ENCODE measurements at regions not wholly inside any gene's neighbourhood (a gene's known extent, or its start where the extent isn't known, plus 50 kb on each side); places are given as distances from the start of the nearest gene placed in this dataset.

DNA sequence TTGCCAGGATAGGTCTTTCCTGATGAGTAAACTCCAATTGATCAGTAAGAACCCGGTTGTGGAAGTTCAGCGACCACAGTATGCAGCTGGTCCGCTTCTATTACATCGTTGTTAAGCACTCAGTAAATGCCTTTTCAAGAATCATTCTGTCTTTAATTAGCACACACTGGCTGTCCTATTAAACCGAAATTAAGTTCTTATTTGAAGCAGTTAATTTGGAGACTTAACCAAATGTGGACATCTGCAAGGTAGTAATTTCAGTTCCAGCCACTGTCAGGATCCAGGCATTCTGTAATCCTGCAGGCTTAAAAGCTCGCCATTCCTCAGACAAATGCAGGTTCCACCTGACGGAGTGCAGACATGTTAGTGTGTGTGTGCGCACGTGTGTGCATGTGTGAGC, 254.6 kb downstream of the IRX2 start:
- DNase-seq (ENCODE audit: low read depth in 1 of 2, low spot score in 1 of 2), result no peak

DNA sequence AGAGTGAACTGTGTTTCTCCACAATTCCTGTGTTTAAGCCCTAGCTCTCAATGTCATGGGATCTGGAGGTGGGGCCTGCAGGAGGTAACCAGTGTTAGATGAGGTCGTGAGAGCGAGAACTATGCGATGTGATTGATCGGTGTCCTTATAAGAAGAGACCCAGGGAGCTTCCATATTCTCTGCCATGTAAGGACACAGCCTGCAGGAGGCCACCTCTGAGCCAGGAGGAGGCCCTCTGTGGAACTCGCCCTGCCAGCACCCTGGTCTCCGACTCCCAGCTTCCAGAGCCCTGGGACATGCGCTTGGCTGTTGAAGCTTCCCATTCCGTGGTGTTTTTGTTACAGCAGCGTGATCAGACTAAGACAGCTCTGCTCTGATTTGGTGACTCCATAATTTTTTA, 255.4 kb downstream of the IRX2 start:
- DNase-seq (ENCODE audit: low read depth in 1 of 2, low spot score in 1 of 2), result no peak

DNA sequence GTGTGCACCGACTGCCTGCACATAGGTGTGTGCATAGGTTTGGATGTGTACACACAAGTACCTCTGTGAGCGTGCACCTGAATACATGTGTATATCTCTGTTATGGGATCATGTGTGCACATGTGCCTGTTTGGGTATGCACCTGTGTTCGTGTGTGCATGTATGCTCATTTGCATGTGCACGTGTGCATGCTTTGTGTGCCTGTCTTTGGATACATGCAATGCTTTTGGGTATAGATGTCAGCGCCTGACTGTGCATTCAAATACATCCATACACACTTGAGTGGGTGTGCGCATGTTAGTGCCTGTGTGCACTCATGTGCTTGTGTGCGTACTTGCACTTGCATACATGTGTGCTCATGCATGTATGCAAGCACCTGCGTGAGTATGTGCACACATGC, 258.1 kb downstream of the IRX2 start:
- DNase-seq (ENCODE audit: low read depth in 1 of 2, low spot score in 1 of 2), result no peak

DNA sequence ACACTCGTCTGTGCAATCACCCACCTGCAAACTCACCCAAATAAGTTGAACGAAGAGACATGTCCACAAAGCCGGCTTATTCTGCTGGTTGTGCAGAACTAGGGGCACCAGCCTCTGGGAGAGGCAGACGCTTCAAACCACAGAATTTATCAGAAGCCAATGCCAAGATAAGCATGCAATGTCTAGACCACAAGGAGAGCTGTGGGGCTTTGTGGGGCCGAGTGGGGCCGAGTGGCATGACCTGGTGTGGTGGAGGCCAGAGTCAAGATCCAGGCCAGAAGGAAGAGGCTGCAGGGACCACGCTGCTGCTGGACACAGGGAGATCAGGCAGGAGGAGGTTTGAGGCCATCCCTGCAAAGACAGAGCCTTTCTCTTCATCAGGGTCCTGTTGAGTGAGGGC, 259.0 kb downstream of the IRX2 start:
- DNase-seq (ENCODE audit: low read depth in 1 of 2, low spot score in 1 of 2), result no peak

DNA sequence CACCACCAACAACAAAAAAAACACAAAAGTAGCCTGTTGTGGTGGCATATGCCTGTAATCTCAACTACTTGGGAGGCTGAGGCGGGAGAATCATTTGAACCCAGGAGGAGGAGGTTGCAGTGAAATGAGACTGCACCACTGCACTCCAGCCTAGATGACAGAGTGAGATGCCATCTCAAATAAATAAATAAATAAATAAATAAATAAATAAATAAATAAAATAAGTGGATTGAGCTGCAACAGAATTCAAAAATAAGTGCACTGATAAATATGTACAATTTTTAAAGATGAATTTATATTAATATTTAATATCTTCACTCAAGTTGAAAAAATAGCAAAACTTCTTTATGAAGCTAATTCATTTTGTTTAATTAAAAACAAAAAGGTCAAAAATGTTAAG, 259.6 kb downstream of the IRX2 start:
- no peak for DNase-seq (ENCODE audit: low read depth in 1 of 2, low spot score in 1 of 2)

DNA sequence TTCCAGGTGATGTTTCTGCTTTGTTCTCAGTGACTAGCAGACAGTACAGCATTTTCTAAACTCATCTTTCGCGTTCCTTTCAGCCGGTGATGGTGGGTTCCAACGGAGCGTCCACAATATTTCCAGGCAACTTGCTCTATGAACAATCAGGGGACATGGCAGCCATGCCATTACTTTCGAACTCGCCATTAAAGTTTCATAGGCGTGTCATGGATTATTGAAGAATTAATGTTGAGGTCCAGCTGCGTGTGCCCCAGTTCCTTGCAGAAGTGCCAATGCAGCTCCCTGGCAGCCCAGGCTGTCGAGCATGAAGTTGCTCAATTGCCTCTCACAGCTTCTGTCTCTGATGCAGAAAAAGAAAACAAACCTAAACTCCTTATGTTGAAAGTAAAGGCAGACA, 262.2 kb downstream of the IRX2 start:
- DNase-seq (ENCODE audit: low read depth in 1 of 2, low spot score in 1 of 2), result no peak

DNA sequence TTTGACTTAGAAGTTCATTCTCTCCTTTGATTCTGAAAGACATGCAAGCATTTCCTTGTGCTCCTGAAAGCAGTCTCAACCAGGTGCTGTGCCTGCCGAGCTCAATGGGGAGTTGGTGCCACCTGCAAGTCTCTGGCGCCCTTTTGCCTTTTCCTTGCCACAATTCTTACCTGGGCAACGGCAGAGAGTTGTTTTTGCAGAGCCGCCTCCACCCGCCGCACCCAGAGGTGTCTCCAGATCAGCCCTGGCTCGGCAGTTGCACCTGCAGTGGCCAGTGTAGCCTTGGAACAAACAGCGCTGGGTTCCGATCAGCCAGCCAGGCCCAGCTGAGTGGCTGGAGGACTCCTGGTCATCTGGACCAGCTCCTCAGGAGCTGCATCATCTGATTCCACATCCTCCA, 262.9 kb downstream of the IRX2 start:
- no peak for DNase-seq (ENCODE audit: low read depth in 1 of 2, low spot score in 1 of 2)

DNA sequence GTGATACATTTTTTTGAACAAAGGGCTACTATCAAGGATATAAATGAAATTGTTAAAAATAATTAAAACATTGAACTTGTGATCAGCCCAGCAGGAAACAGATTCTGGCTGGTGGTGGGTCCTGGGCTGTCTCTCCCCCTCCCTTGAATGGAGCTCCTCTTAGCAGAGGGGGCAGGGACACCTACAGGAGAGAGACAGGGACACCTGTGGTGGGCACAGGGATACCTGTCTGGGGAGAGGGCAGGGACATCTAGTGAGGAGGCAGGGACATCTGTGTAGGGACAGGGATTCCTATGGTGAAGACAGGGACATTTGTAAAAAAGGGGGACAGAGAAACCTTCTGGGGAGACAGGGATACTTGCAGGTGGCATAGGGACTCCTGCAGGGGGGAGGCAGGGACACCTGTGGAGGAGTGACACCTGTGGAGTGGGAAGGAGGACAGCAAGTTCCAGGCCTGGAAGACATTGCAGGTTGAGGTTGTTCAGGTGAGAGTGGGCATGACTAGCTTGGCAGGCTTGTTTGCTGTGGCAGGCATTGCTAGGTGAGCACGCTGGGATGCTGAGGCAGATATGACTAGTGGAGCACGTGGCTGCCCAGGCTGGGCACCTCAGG, 264.2 kb downstream of the IRX2 start:
- no peak for DNase-seq (ENCODE audit: low read depth in 1 of 2, low spot score in 1 of 2)

DNA sequence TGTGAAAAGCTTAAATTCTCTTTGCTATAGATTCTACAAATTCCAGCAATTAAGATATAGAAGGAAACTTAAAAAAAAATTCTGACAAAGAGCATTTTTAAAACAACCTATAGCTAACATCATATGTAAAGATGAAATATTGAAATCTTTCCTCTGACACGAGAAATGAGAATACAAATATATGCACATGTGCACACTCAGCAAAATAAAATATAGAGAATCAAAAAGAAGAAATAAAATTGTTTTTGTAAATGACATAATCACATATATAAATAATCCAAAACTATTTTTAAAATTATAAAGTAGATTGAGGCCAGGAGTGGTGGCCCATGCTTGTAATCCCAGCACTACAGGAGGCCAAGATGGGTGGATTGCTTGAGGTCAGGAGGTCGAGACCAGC, 265.1 kb downstream of the IRX2 start:
- DNase-seq (ENCODE audit: low read depth in 1 of 2, low spot score in 1 of 2), result no peak

DNA sequence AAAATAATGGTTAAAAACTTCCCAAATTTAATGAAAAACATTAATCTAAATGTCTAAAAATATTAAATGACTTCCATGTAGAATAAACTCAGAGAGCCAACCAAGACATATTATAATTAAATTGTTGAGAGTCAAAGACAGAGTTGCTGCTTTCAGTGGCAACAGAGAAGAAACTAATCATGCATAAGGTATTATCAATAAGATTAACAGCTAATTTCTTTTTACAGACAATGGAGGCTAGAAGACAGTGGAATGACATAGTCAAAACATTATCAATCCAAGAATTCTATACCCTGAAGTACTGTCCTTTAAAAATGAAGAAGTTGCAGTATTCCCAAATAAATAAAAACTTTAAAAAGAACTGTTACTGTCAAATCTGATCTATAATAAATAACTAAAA, 268.7 kb downstream of the IRX2 start:
- DNase-seq (ENCODE audit: low read depth in 1 of 2, low spot score in 1 of 2), result no peak

DNA sequence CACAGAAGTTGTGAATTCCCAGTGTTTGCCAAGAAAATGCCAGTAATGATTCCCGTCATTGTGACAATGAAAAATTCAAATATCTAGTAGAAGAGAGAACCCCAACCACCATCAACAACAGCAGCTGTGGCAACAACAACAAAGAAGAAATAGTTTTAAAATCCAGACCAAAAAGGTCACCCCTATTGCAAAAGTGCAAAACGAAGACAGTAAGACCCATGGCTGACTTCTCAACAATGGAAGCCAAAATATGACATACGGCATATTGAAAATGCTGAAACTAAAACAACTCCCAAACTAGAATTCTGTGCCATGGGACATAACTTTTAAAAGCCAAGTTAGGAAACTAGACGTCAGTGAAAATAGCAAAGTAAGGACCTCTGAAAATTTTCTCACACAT, 270.6 kb downstream of the IRX2 start:
- DNase-seq (ENCODE audit: low read depth in 1 of 2, low spot score in 1 of 2), result no peak

DNA sequence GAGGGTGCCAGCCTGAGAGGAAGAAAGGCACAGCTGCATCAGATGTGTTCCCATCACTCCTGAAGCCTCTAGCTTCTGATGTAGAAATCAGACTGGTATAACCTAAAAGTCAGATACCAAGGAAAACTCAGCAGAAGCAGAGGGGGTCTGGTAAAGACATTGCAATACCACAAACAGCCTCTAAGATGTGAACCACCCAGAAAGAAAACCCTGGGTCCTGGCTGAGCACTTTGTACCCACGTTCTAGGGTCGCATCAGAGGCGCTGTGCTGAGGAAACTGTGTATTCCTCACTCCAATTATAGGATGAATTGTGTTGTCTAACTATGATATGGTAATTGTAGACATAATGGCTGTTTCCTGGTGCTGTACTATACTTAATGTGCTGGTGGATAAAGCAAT, 275.6 kb downstream of the IRX2 start:
- DNase-seq (ENCODE audit: low read depth in 1 of 2, low spot score in 1 of 2), result no peak

DNA sequence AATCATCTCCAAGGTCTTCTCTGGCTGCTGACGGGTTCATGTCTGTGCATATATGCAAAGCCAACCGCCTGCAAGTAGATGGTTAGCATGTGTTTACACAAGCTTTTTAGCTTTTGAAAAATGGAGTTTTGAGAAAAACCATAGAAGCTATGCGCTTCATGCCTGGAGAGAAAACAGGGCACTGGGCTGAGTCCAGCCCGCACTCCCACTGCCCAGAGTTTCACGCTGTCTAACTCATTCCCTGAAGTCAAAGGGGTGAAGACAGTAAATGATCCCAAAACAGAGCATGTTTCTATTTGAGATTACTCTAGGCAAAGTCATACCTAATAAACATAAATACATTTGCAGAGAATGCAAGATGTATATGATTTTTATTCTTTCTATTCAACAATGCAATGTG, 278.8 kb downstream of the IRX2 start:
- no peak for DNase-seq (ENCODE audit: low read depth in 1 of 2, low spot score in 1 of 2)

DNA sequence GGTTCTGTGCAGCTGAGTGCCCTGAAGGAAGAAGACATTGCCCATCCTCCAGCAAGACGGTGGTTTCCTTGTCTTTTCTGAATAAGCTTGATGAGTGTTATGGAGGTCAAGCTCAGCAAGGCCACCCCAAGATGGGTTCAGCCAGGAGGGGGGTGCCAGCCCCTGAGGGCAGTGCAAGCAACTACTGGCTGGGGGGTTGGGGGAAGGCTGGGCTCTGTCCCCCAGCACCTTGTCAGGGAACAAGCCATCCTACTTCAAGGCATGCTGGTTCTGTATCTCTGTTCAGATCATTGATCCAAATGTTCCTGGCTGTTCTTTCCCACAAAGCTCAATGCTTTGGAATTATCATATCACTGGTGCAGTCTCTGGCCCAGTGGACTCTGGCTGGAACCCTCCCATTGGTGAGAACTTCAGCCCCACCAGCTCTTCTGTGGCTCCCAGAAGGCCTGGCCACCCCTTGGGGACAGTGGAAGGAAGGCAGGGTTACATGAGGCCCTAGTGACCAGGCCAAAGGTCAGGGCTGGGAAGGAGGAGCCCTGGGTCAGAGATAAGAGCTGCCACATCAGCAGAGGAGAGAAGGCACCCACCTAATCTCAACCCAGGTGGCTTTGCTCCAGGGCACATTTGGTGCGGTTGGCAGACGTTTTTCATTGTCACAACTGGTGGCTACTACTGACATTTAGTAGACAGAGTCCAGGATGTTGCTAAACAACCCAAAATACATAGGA, 280.2 kb downstream of the IRX2 start:
- no peak for DNase-seq (ENCODE audit: low read depth in 1 of 2, low spot score in 1 of 2)

DNA sequence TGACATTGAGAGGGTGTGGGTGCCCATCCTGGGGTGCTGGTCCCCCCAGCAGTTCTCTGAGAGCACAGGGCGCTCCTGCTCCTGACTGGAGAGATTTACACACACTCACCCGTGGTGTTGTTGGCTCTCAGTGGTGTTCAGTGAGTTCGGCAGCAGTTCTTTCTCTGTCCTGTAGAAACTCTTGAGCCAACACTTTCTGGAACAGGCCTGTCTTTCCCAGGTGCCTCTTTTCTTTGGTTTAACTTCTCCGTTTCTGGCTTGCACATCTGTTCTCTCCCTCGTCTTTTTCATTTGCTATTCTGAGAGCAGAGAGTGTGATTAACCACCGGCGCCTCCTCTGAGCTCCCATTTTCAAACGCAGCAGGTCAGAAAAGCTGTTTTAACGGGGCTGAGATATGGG, 284.5 kb downstream of the IRX2 start:
- no peak for DNase-seq (ENCODE audit: low read depth in 1 of 2, low spot score in 1 of 2)

DNA sequence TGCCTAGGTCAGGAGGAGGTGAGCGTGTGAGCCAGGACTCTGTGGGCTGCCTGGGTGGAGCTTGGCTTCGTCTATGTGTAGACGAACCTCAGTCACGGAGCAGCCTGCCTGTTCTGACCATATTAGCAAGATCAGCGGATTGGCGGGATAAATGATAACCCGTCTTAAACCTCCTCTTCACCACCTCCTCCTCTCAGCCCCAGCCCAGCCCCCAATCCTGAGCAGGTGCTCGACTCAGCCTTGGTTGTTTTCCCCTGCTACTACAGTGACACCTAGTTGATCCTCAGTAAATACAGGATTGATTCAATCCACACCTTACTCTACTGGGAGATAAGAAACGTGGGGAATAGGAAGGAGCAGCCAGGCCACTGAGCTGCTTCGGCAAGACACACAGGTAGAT, 286.1 kb downstream of the IRX2 start:
- no peak for DNase-seq (ENCODE audit: low read depth in 1 of 2, low spot score in 1 of 2)

DNA sequence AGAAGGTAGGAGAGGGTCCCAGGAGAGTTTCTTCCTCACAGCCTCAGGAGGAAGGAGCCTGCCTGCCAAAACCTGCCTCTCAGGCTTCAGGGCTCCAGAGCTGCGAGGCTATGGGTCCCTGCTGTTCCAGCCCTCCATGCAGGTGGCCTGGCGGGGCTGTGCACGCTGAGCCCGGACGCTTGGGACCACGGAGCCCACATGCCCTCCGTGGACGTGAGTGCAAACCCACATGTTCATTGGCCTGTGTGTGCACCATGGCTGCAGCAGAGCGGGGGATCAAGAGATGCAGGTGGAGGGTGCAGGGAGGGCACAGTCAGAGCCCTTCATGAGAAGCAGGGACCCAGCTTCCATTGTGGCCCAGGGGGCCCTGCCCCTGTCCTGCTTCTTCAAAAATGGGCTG, 287.3 kb downstream of the IRX2 start:
- no peak for DNase-seq (ENCODE audit: low read depth in 1 of 2, low spot score in 1 of 2)

DNA sequence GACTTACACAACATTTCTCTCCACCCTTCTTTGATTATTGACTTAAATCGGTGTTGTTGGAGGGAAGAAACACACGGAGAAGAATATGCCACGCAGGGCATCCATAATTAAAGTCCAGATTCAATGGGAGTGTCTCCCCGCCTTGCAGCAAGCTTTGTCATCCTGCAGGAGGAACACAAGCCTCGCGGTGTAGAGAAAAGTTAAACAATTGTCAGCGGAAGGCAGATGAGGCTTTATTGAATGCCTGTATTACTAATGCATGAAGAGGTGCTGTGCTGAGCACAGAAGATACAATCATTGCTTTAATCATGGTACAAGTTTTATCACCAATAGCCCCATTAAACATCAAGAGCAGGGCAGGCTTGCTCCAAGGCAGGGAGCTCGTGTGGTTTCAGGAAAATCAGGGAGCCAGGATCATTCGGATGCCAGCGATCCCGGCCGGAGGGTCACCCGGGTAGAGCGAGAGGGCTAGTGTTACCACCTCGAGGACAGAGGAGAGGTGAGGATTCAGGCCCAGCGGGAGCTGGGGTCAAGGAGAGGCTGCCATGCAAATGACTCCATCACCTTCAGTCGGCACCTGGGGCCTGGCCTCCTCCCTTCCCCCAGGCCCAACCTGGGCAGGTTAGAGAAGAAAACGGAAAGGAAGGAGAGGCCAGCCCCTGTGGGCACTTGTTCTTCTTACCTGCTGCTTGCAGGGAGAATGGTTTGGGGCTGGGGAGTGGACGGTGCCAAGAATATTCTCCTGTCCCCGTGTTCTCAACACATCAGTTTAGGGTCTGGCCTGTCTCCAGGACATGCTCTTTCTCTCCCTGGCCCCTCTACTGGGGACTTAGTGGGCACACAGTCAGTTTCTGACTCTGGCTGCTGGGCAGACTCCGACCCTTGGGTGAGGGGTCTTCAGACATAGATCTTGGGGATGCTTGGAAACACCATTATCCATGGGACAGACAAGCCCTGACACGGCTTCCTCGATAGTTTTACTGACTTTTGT, 289.5 kb downstream of the IRX2 start:
- DNase-seq (ENCODE audit: low read depth in 1 of 2, low spot score in 1 of 2), result no peak

DNA sequence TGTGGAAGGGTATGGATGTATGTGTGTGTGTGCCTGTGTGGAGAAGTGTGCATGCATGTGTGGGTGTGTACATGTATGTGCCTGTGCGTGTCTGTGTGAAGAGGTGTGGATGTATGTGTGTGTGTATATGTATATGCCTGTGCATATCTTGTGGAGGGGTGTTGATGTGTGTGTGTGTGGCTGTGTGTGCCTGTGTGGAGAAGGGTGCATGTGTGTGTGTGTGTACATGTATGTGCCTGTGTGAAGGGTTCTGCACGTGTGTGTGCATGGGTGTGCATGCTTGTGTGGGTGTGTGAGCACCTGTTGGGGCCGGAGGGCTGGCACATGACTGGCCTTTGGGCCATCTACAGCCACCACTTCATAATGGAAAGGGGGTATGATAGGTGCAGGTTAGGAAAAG, 291.4 kb downstream of the IRX2 start:
- no peak for DNase-seq (ENCODE audit: low read depth in 1 of 2, low spot score in 1 of 2)

DNA sequence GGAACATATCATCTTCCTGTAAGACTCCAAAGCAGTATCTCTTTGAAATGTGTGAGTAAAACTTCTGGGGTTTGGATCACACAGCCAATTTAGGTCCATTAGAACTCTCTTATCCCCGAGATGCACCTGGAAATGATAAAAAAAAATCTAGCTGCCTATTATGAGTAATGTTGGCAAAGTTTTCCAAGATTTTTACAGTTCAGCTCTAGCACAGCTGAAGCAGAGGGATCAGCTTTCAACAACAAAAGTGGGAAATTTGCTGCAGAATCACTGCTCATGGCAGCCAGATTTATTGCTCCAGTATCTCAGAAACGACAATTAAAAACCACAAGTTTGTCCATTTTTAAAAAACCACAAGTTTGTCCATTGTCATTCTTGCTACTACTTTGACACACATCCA, 292.2 kb downstream of the IRX2 start:
- DNase-seq (ENCODE audit: low read depth in 1 of 2, low spot score in 1 of 2), result no peak

DNA sequence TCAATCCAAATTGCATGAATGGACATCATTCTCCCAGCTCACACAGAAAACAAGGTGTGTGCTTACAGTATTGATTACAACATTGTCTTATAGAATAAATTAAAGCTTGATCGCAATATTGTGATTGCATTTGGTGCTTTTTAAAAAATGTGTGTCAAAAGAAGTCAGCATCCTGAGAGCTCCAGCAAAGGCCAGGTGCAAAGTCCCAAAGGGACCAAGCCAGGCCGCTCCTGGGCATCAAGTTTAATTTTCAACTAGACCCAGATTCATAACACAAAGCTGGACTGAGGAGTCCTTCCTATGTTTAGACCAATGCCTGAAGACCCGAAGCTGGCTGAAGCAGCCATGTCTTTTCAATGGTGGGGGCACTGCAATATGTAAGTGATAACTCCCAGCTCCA, 295.6 kb downstream of the IRX2 start:
- no peak for DNase-seq (ENCODE audit: low read depth in 1 of 2, low spot score in 1 of 2)

DNA sequence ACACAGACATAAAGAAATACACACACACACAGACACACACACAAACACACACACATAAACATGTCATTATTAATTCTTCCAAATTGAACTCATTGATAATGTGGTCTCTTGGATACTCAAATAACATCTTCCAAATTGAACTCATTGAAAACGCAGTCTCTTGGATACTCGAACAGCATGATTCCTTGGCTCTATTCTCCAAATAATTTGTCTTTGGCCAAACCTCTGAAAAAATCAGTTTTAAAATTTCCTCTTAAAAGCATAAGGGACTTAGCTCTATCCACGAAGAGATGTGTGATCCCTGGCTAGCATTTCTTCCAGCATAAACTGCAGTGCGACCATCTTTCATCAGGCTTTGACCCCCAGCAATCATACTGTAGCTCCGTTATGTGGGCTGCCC, 296.6 kb downstream of the IRX2 start:
- DNase-seq (ENCODE audit: low read depth in 1 of 2, low spot score in 1 of 2), result no peak

Data from stimulated activated CD4-positive, alpha-beta T cell treated with anti-CD3 and anti-CD28 coated beads, Interleukin-15, amount 100 ng/mL, for 1 hour (primary cell).